HuH-7 (cell line): ENCODE measurements at regions not wholly inside any gene's neighbourhood (a gene's known extent, or its start where the extent isn't known, plus 50 kb on each side); places are given as distances from the start of the nearest gene placed in this dataset.

Experiments
- DNase-seq: peaks from one replicate; pipeline ENCODE4 v3.0.0; 2011; ENCODE audit warnings: low spot score

GRCh38 chr13:40429706-40430545 is 236.5 kb downstream of the FOXO1 start:
- no peak for DNase-seq

DNA sequence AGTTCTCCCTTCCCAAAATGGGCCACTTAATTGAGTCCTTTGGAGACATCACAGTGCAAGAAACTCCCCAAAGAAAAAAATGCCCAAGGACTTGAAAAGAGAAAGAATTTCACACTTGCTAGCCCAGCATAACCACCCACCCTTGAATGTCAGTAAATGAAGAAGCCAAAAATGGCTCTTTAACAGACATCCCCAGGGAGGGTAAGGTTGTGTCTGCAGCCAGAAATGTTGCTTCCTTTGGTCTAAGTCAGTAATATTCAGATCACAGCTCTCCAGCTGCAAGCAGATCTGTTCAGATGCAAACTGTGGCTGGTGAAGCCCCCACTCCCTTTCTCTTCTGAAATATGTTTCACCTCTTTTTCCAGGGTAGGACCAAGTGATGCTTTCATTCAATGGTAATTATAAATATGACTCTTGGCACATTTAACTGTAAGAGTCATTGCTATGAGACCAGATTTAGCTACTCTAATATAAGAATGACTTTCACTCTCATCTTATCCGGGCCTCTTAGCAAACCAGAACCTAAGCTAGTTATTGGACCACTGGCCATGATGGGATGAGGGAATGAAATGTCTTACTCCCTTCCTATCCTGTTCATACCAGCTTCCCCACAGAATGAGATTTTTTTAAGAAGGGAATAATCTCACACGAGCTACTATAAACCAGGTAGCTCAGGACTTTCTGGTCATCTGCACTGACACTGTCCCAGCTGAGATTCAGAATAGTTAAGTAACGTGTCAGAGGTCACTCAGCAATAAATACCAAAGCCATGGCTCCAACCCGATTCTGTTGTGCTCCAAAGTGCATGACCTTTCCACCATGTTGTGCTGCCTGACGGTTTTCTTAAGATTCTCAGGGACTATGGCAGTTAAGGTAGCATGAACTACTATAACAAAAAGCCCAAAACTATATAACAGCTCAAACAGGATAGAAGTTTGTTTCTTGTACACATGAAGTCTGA is 234.1 kb downstream of the FOXO1 start:
- DNase-seq, result no peak

DNA sequence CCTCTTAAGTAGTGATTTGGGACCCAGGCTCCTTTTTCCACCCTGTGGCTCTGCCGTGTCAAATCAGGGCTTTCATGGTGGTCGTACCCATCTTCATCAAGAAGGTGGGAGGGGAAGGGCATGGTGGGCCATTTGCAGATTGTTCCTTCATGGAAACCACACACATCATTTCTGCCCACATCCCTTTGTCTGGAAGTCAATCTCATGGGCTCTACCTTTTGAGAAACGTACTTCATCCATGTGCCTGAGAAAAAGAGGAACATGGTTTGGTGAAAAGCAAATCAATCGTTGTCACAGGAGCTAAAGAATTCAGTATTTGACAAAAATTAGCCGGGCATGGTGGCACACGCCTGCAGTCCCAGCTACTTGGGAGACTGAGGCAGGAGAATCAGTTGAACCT is 233.4 kb downstream of the FOXO1 start:
- DNase-seq, result no peak

GRCh38 chr13:40433577-40433976 is 232.9 kb downstream of the FOXO1 start:
- DNase-seq, result no peak

GRCh38 chr13:40434516-40435397 is 231.7 kb downstream of the FOXO1 start:
- DNase-seq, result no peak

GRCh38 chr13:40438022-40438680 is 228.3 kb downstream of the FOXO1 start:
- no peak for DNase-seq

- no peak for DNase-seq
Observed at GRCh38 chr13:40438999-40439797, 227.2 kb downstream of the FOXO1 start.

DNA sequence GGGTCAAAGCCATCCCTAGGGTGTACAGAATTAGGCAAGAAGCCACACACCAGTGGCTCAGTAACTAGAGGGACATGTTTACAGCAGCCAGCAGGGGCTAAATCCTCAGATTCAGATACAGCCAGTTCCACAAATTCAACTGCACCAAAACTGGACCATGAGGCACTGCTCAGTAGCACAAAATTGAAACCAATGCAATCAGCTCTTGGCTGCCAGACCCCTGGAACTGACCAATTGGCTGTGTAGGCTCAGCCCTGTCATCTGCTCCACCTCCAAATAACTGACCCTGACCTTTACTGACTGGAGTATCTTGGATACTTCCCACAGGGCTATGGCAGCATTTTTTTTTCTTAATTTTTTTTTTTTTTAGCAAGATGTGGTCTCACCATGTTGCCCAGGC is 226.5 kb downstream of the FOXO1 start:
- no peak for DNase-seq

- no peak for DNase-seq
Observed at GRCh38 chr13:40440990-40441820, 225.2 kb downstream of the FOXO1 start.

DNA sequence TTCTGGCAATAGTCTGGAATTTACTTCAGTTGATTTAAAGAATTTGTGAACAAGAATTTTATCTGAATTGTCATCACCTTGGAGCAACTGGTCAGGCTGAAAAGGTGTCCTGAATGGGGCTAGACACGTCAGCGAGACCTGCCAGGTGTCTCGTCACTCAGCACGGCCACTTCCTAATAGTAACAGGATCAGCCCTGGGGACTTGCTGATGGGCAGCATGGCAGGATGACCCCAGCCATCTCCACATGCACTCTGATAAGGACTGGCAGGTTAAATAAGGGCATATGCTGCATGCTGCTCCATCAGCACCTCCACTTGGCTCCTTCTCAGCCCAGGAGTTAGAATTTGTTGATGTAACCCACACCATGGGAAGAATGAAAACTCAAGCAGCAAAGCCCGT is 224.2 kb downstream of the FOXO1 start:
- DNase-seq, result no peak

GRCh38 chr13:40442826-40443225 is 223.6 kb downstream of the FOXO1 start:
- DNase-seq, result no peak

- no peak for DNase-seq
Observed at GRCh38 chr13:40444241-40444640, 222.2 kb downstream of the FOXO1 start.

GRCh38 chr13:40445557-40445990 is 220.9 kb downstream of the FOXO1 start:
- no peak for DNase-seq

DNA sequence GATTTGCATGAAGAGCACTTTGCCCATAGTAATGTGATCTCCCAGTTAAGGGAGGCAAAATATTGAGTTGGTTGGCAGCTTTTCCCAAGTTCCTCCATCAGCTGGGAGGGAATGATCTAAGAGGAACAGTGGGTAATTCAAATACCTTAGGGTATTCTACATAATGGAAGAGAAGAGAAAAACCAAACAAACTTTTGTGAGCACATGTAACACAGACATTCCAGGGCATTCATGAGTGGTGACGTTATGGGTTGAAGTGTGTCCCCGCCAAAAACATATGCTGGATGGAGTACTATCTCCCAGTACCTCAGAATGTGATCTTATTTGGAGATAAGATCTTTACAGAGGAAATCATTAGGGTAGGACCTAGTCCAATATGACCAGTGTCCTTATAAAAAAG is 220.1 kb downstream of the FOXO1 start:
- no peak for DNase-seq

GRCh38 chr13:40447857-40448256 is 218.6 kb downstream of the FOXO1 start:
- no peak for DNase-seq

DNA sequence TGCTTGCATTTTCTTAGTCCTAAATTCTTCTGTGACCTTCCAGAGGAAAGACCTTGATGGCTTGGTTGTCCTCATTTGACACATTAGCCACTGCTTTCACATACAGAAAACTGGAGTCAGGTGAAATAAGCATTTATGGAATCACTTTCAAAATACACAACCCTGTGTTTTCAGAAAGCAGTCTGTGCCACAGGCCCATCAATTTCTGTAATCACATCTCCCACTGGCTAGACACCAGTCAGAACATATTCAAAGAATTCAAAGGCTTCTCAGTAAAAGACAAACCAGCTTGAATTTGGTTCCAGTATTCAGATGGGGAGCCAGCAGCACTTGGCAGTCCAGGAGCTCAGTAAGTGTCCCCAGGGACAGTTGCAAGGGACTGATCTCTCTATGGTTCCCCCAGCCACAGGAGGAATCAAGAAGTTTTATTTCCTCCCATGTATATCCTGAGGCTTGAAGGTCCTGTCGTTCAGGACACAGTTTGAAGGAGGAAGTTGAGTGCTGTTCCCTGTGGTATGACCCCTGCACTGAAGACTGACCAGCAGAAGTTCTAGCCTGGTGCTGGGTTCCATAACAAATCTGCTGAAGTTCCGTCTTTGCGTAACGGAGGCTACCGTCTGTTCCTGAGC is 214.3 kb downstream of the FOXO1 start:
- no peak for DNase-seq

GRCh38 chr13:40452741-40453334 is 213.6 kb downstream of the FOXO1 start:
- DNase-seq, result no peak

DNA sequence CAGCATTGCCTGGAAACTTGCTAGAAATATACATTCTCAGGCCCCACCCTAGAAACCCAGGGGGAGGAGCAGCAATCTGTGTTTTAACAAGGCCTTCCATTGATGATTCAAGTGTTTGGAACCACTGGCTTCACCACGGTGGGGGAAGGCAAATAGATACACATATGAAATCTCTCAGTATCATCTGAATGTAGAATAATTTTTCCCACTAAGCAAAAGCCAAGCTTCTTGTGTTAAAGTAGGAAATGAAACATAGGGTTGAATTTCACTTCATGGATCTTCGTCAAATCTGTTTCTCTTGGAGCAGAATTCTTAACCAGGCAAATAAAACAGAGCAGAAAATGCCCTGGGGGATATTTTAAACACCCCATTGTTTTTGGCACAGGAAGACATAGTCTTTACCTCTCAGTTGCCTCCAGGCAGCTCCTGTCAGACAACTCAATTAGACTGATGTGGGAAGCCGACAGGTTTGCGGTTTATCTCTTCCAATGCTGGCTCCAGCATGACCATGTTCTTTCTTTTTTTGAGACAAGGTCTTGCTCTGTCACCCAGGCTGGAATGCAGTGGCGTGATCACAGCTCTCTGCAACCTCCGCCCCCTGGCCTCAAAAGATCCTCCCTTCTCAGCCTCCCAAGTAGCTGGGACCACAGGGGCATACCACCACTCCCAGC is 213.0 kb downstream of the FOXO1 start:
- no peak for DNase-seq
